ENCODE measurements at regions not wholly inside any gene's neighbourhood (a gene's known extent, or its start where the extent isn't known, plus 50 kb on each side); places are given as distances from the start of the nearest gene placed in this dataset.
"Not testable (repeated sequence)": the region's sequence is repeated elsewhere in the genome, so short reads cannot be mapped to it uniquely, and the experiment has no call there.

DNA sequence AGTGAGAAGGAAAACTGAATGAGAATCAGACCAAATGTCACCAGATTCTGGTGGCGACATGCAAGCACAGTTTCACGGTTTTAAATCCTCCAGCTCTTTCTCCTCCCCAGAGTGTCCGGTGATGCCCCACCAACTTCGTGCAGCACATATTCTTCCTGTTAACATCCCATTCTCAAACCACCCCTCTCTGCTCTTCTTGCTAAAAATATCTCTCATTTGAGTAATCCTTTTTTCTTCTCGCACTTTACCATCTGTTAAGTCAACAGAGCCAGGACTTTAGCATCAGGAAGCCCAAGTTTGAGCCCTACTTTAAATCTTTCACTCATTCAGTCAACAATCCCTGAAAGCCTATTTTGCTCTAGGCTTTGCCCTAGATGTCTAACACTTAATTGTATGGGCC is 68.2 kb upstream of the VGLL4 start:
- DNase-seq: no peak

DNA sequence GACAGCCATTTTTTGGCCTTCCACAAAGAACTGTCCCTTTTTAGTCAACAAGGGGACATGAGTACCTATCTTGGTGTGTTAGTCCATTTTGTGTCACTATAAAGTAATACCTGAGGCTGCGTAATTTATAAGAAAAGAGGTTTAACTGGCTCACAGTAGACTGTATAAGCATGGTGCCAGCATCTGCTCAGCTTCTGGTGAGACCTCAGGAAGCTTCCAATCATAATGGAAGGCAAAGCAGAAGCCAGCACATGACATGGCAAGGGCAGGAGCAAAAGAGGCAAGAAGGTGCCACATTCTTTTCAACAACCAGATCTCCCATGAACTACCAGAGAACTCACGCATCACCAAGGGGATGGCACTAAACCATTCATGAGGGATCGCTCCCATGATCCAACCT is 66.1 kb upstream of the VGLL4 start:
- DNase-seq: no peak

GRCh38 chr3:11707084-11707483 is 63.4 kb upstream of the VGLL4 start:
- DNase-seq: not testable (repeated sequence)

DNA sequence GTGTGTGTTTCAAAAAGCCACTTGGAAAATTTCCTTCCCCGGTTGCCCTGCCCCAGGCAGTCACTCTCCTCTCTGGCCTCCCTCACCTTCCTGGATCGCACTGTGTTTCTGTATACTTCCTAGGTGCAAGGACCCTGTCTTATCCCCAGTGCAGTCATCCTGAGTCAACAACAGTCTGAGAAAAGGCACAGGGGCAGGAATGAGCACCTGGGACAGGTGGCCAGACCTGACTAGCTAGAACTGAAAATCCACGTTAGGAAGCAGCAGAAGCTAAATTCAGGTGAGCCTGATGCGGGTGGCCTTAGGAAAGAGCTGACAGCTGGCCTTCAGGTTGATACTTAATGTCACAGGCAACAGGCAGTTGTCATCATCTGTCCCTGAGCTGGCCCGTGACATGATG is 62.9 kb upstream of the VGLL4 start:
- no peak for DNase-seq

DNA sequence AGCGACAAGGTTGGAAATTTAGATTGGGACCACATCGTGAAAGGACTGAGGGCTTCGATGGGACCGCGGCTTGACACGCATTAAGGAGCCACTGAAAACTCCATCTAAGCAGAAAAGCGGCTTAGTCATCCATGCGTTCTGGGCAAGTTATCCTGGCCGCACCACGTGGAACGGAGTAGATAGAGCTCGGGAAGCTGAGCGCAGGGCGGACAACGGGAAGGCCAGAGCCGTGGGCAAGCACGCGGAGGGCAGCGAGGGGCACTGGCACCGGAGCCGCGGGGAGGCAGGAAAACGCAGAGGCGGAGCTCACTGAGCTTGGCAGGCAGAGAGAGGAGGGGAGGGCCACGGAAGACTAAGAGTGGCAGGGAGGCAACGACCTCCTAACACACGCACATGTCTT is 61.3 kb upstream of the VGLL4 start:
- DNase-seq: no peak

DNA sequence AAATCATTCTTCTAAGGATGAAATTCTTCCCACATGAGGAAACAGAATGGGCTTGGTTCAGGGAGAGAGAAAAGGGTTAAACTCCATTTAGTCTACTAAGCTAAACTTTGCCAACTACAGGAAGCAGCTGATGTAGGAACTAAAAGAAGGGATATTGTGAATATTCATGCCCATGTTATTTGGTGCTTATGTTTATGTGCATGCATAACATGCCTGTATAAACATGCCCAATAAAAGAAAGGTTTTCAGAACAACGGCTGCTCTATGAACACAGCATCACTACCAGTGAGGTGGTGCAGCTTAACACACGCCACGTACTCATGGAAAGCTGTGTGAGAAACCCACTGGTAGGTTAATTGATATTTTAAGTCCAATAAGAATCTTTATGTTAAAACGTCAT is 59.4 kb upstream of the VGLL4 start:
- DNase-seq: no peak

- DNase-seq: no peak
Observed at GRCh38 chr3:11699083-11699427, 55.3 kb upstream of the VGLL4 start.

DNA sequence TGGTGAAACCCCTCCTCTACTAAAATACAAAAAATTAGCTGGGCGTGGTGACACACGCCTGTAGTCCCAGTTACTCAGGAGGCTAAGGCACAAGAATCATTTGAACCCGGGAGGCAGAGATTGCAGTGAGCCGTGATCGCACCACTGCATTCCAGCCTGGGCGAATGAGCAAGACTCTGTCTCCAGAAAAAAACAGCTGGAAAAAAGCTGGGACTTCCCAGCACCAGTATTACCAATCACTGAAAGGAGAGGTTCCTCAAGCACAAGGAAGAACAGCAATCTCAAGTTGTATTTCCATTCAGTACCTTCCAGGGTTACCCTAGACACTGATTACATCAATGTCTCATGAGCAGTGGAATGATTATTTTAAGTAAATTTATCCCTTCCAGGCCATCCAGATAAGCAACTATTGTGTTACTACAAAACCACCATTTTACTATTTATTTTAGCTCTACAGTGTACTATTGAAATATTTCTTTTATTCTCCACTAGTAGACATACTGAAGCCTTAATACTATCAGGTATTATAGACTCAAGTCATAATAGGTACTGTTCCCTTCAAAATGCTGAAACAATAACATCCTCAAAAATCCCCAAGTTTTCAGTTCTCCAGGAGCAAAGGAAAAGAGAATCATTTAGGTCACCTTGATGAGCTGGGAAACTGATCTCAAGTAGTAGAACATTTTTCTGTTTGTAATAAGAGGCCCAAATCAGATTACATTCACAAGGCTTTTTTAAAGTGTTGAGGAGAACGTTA is 54.8 kb upstream of the VGLL4 start:
- no peak for DNase-seq

DNA sequence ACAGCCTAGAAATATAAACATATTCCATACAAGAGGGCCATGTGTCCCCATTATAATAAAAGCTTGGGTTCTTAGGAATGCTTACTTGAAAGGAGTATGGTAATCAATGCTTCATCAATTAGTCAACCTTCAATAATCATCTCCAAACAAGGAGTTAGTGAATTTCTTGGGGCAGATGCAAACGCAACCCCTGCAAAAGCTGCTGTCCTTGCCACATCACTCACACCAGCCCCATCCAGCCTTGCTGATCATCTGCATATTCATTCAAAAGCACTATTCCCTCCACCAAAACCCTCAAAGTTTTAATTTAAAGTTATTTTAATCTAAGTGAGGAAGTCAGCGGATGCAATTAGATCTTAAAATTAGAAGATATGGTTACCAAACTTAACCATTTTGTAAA is 54.0 kb upstream of the VGLL4 start:
- DNase-seq: no peak

DNA sequence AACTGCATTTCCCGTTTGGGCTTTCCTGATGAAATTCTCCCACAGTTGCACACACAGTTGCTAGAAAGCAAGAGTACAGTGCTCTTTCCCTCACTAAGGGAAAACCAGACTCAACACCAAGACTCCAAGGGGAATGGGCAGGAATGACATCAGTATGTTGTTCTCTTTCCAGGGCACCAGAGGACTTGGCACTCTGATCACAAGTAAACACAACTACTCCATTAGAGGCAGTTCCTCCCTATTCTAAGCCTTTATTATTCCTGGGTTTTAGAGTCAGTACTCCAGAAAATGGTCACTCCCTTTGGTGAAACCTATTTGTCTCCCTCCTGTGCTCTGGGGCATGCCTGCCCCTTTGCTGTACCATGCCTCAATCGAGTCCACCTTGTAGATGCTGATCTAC is 52.3 kb upstream of the VGLL4 start:
- DNase-seq: no peak
